Spinal cord (tissue), 9 donors: ENCODE measurements at regions not wholly inside any gene's neighbourhood (a gene's known extent, or its start where the extent isn't known, plus 50 kb on each side); places are given as distances from the start of the nearest gene placed in this dataset.
"Not testable (repeated sequence)": the region's sequence is repeated elsewhere in the genome, so short reads cannot be mapped to it uniquely, and the experiment has no call there.

Source experiments
- DNase-seq, 6 donors: peaks; one replicate each; pipeline versions ENCODE4 v3.0.0 to v3.0.0-alpha.2; 2013 to 2015; ENCODE audit warnings: low spot score in 6 of 6, low read depth in 4 of 6
- H3K27ac ChIP-seq: one replicate; pipeline ENCODE4 v1.5.1; 2013; ENCODE audit warnings: low read depth, low read length, control low read depth
- H3K27me3 ChIP-seq: one replicate; pipeline ENCODE4 v1.6.1; 2013; ENCODE audit warnings: low read length; ENCODE audit not compliant: control insufficient read depth, insufficient read depth
- H3K36me3 ChIP-seq: one replicate; pipeline ENCODE4 v1.6.1; 2013; ENCODE audit warnings: low read length; ENCODE audit not compliant: control insufficient read depth, insufficient read depth
- H3K4me1 ChIP-seq: one replicate; pipeline ENCODE4 v1.6.1; 2013; ENCODE audit warnings: low read length; ENCODE audit not compliant: control insufficient read depth, insufficient read depth
- H3K4me3 ChIP-seq: one replicate; pipeline ENCODE4 v1.5.1; 2013; ENCODE audit warnings: low read depth, low read length, control low read depth
- H3K9me3 ChIP-seq: one replicate; pipeline ENCODE4 v1.6.1; 2013; ENCODE audit warnings: low read length; ENCODE audit not compliant: control insufficient read depth, insufficient read depth
- WGBS: methylation state at CpG from one replicate; pipeline ENCODE4 v1.1.5; 2013; ENCODE audit warnings: missing lambda C conversion rate; ENCODE audit not compliant: insufficient coverage; 5-methylcytosine and 5-hydroxymethylcytosine counted together
- donor health status: healthy.

DNA sequence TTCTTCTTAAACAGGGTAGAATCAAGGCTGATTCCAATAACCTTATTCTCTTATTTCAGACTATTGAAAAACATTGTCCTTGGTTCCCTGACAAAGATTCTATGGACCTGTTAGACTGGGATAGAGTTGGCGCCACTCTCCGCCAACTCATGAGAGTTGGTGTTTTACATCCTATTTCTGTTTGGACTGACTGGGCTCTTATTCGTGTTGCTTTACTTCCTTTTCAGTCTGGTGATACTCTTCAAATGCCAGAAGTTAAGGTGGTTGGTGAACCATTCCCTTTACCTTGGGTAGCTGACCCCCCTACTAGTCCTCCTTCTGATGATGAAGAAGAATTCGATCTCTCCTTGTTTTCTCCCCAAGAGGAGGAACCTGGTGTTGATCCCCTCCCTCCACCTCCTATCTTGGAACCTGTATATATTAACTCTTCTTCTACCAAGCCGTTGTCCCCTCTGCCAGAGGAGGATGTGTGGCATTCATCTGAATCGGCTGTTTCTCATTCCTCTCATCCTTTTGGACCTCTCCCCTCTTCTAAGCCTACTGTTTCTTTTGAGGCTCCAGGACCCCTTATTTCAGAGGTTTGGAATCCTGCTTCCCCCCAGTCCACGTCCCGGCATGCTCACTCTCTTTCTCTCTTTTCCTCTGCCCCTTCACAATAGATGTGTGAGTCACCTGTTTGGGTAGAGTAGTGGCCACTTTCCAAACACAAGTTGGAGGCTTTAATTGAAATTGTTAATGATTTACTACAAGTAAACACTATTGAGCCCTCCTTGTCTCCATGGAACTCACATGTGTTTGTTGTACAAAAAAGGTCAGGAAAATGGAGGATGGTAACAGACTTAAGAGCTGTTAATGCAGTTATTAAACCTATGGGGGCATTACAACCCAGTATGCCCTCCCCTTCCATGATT lies 585.7 kb downstream of the NSUN3 start:
- H3K36me3 ChIP-seq, H3K4me3 ChIP-seq, H3K4me1 ChIP-seq, H3K27ac ChIP-seq, H3K9me3 ChIP-seq, H3K27me3 ChIP-seq, DNase-seq: not testable (repeated sequence)
- WGBS: 100% methylated on average over 4 of the region's 8 CpGs

GRCh38 chr3:94654096-94654495 lies 591.2 kb downstream of the NSUN3 start:
- Histone ChIP-seq H3K36me3 (no peaks in the 10 kb centered on the region), H3K27ac (no peak overlapping the region), H3K27me3 (no peaks in the 10 kb centered on the region), H3K4me1 (no peaks in the 10 kb centered on the region), H3K9me3 (no peaks in the 10 kb centered on the region), H3K4me3 (no peak overlapping the region)
- DNase-seq: no peak
- 100% methylated on average over 1 of the region's 2 CpGs for WGBS

DNA sequence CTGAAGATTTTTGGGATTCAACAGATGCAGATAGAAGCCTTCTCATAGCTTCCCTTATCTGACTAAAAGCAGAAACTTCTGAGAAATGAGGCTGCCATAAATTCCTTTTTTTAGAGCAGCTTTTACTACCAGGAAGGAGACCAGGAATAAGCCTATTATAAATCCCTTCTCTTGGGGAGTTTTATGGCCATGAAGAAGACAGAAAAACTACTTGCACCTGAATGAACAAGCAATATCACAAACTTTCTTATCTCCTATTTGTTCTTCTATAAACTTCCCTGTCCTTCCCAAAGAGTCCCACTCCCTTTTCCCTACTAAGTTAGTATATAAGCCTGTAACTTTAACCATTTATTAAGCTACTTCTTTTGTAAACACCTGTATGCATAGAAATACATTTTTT lies 603.1 kb downstream of the NSUN3 start:
- Histone ChIP-seq H3K36me3 (no peaks in the 10 kb centered on the region), H3K27ac (no peak overlapping the region), H3K27me3 (no peaks in the 10 kb centered on the region), H3K4me3 (no peak overlapping the region), H3K9me3 (no peaks in the 10 kb centered on the region), H3K4me1 (no peaks in the 10 kb centered on the region)
- no peak for DNase-seq

GRCh38 chr3:94671078-94671477 lies 608.2 kb downstream of the NSUN3 start:
- Histone ChIP-seq H3K4me1 (no peaks in the 10 kb centered on the region), H3K9me3 (no peaks in the 10 kb centered on the region), H3K36me3 (no peaks in the 10 kb centered on the region), H3K27me3 (no peaks in the 10 kb centered on the region), H3K4me3 (no peak overlapping the region), H3K27ac (no peak overlapping the region)
- no peak for DNase-seq

DNA sequence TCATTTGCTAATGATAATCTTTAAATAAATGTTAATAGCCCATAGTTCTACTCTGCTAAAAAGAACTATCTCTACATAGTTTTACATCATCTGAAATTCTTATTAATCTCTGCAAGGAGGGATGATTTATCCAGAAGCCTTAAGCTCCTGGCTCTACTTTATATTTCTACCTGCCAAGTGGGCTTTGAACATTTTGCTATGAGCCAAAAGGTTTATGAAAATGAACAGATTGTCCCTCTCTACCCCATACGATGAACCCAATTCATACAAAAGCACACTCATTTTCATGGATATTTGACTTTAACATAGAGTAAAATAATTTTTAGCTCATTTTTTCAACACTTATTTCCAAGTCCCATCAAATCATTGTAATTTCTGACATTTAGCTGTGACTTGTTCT lies 611.0 kb downstream of the NSUN3 start:
- Histone ChIP-seq H3K36me3 (no peaks in the 10 kb centered on the region), H3K27ac (no peak overlapping the region), H3K9me3 (no peaks in the 10 kb centered on the region), H3K4me1 (no peaks in the 10 kb centered on the region), H3K4me3 (no peak overlapping the region), H3K27me3 (no peaks in the 10 kb centered on the region)
- peak in 1 of 6 donors; percentile 36 for DNase-seq
- WGBS: no CpG with 5 or more reads among the region's 1 CpG

GRCh38 chr3:94686208-94686607 lies 623.3 kb downstream of the NSUN3 start:
- H3K9me3 ChIP-seq: no peaks in the 10 kb centered on the region
- DNase-seq: no peak
- H3K4me3 ChIP-seq: no peak overlapping the region
- WGBS: no CpG with 5 or more reads among the region's 1 CpG
- H3K27ac ChIP-seq: no peak overlapping the region
- H3K36me3 ChIP-seq: no peaks in the 10 kb centered on the region
- no peaks in the 10 kb centered on the region for H3K27me3 ChIP-seq
- no peaks in the 10 kb centered on the region for H3K4me1 ChIP-seq

- Histone ChIP-seq H3K27me3 (no peaks in the 10 kb centered on the region), H3K4me3 (no peak overlapping the region), H3K9me3 (no peaks in the 10 kb centered on the region), H3K4me1 (no peaks in the 10 kb centered on the region), H3K27ac (no peak overlapping the region), H3K36me3 (no peaks in the 10 kb centered on the region)
- 81% methylated on average over 2 of the region's 5 CpGs for WGBS
- DNase-seq: no peak
These were observed 631.3 kb downstream of the NSUN3 start for GRCh38 chr3:94693997-94694640.

DNA sequence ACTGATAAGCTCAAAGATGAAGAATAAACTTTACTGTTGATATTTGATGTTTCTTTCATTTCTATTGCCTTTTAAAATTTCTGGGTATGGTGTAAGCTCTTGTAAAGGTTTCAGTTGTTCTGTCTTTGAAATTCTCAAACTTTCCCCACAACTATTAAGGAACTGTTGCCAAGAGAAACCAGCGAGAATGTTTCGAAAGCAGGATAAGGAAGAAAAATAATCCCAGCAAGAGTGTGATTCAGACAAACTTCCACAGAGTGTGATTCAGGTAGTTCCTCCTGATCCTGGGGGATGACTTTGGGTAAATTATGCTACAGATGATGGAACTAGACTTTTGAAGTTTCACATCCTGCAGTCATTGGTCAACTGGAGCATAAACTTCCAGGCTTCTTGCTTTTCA lies 632.0 kb downstream of the NSUN3 start:
- Histone ChIP-seq H3K27ac (no peak overlapping the region), H3K36me3 (no peaks in the 10 kb centered on the region), H3K4me3 (no peak overlapping the region), H3K9me3 (no peaks in the 10 kb centered on the region), H3K27me3 (no peaks in the 10 kb centered on the region), H3K4me1 (no peaks in the 10 kb centered on the region)
- DNase-seq: no peak
- WGBS: no CpG with 5 or more reads among the region's 2 CpGs

GRCh38 chr3:94704467-94704866 lies 641.6 kb downstream of the NSUN3 start:
- no peaks in the 10 kb centered on the region for H3K27me3 ChIP-seq
- no peaks in the 10 kb centered on the region for H3K4me1 ChIP-seq
- WGBS: 100% methylated on average over 1 of the region's 3 CpGs
- H3K27ac ChIP-seq: no peak overlapping the region
- H3K4me3 ChIP-seq: no peak overlapping the region
- no peaks in the 10 kb centered on the region for H3K36me3 ChIP-seq
- DNase-seq: peak in 1 of 6 donors; percentile 2
- H3K9me3 ChIP-seq: no peaks in the 10 kb centered on the region
